ENCODE measurements at regions not wholly inside any gene's neighbourhood (a gene's known extent, or its start where the extent isn't known, plus 50 kb on each side); places are given as distances from the start of the nearest gene placed in this dataset.

- H3K4me1 ChIP-seq (ENCODE audit: insufficient read depth, low read length): peaks cover 16% of the 10 kb centered on the region; the same call in 1 of the 2 replicates
- CTCF ChIA-PET: no interaction called here
- H3K4me2 ChIP-seq (ENCODE audit: low read length): no peak overlapping the region
- TF ChIP-seq EZH2phosphoT487 (IDR thresholded peaks at IDR 0.05; ENCODE audit: borderline replicate concordance, low read length): no peak
- H3K79me2 ChIP-seq (ENCODE audit: low read length): no peaks in the 10 kb centered on the region
- H3K27me3 ChIP-seq (ENCODE audit: low read length): no peaks in the 10 kb centered on the region
- intact Hi-C loops (cut with micrococcal nuclease): no loop called here
- POLR2A ChIA-PET (ENCODE audit: unreplicated experiment): no interaction called here
- H3K4me3 ChIP-seq (ENCODE audit: low read length): no peak overlapping the region
- DNase-seq (no peak), ATAC-seq (no peak)
- H2AFZ ChIP-seq (ENCODE audit: low read length): no peak overlapping the region
- no peaks in the 10 kb centered on the region for H3K9me3 ChIP-seq (ENCODE audit: low read length)
- H3K36me3 ChIP-seq (ENCODE audit: low read depth, low read length): no peaks in the 10 kb centered on the region
- H4K20me1 ChIP-seq (ENCODE audit: low read length): no peaks in the 10 kb centered on the region
- H3F3A ChIP-seq (ENCODE audit: low read length, unreplicated experiment): no peaks in the 10 kb centered on the region
- BruUV-seq (replicated peaks): no TSS peak
- no peaks in the 10 kb centered on the region for H3K9me2 ChIP-seq (replicated peaks; ENCODE audit: low read length)
- H3K9ac ChIP-seq (ENCODE audit: low read length): no peak overlapping the region
- peak overlapping the region; percentile 47 for H3K27ac ChIP-seq (ENCODE audit: low read length)
Measured at GRCh38 chr10:3631291-3631690, 153.7 kb downstream of the KLF6 start.

GRCh38 chr10:3625959-3626751, 158.9 kb downstream of the KLF6 start:
- intact Hi-C loops (cut with micrococcal nuclease): no loop called here
- no peaks in the 10 kb centered on the region for H3K79me2 ChIP-seq (ENCODE audit: low read length)
- peak; percentile 53 for ATAC-seq
- H3K9ac ChIP-seq (ENCODE audit: low read length): no peak overlapping the region
- no peaks in the 10 kb centered on the region for H3F3A ChIP-seq (ENCODE audit: low read length, unreplicated experiment)
- H4K20me1 ChIP-seq (ENCODE audit: low read length): no peaks in the 10 kb centered on the region
- peak; percentile 61 for DNase-seq
- ChIA-PET POLR2A (ENCODE audit: unreplicated experiment) (no interaction called here), CTCF (no interaction called here)
- no TSS peak for BruUV-seq (replicated peaks)
- no peaks in the 10 kb centered on the region for H3K9me2 ChIP-seq (replicated peaks; ENCODE audit: low read length)
- H2AFZ ChIP-seq (ENCODE audit: low read length): no peak overlapping the region
- TF ChIP-seq EZH2phosphoT487 (IDR thresholded peaks at IDR 0.05; ENCODE audit: borderline replicate concordance, low read length): no peak
- TF ChIP-seq CTCF (conservative IDR thresholded peaks at IDR 0.05; ENCODE audit: low read depth, low read length): no peak
- TF ChIP-seq EZH2 (IDR thresholded peaks at IDR 0.05; ENCODE audit: low read length, unreplicated experiment): no peak
- no peaks in the 10 kb centered on the region for H3K36me3 ChIP-seq (ENCODE audit: low read depth, low read length)
- no peaks in the 10 kb centered on the region for H3K9me3 ChIP-seq (ENCODE audit: low read length)
- no peak overlapping the region for H3K4me2 ChIP-seq (ENCODE audit: low read length)
- no peak overlapping the region for H3K4me3 ChIP-seq (ENCODE audit: low read length)
- 0 out of 2 replicates have a peak, but pooled peaks cover 7% of the 10 kb centered on the region for H3K4me1 ChIP-seq (ENCODE audit: insufficient read depth, low read length)
- H3K27ac ChIP-seq (ENCODE audit: low read length): no peak overlapping the region
- no peaks in the 10 kb centered on the region for H3K27me3 ChIP-seq (ENCODE audit: low read length)

GRCh38 chr10:3624367-3624766, 160.6 kb downstream of the KLF6 start:
- TF ChIP-seq EZH2phosphoT487 (IDR thresholded peaks at IDR 0.05; ENCODE audit: borderline replicate concordance, low read length): no peak
- no peak for TF ChIP-seq CTCF (conservative IDR thresholded peaks at IDR 0.05; ENCODE audit: low read depth, low read length)
- TF ChIP-seq EZH2 (IDR thresholded peaks at IDR 0.05; ENCODE audit: low read length, unreplicated experiment): no peak
- no peak overlapping the region for H2AFZ ChIP-seq (ENCODE audit: low read length)
- no TSS peak for BruUV-seq (replicated peaks)

More at GRCh38 chr10:3624367-3624766, 160.6 kb downstream of the KLF6 start:
- H3K4me3 ChIP-seq (ENCODE audit: low read length): no peak overlapping the region
- H3F3A ChIP-seq (ENCODE audit: low read length, unreplicated experiment): no peaks in the 10 kb centered on the region
- no peaks in the 10 kb centered on the region for H4K20me1 ChIP-seq (ENCODE audit: low read length)
- H3K9me2 ChIP-seq (replicated peaks; ENCODE audit: low read length): no peaks in the 10 kb centered on the region
- H3K27me3 ChIP-seq (ENCODE audit: low read length): no peaks in the 10 kb centered on the region
- H3K27ac ChIP-seq (ENCODE audit: low read length): no peak overlapping the region
- 0 out of 2 replicates have a peak, but pooled peaks cover 7% of the 10 kb centered on the region for H3K4me1 ChIP-seq (ENCODE audit: insufficient read depth, low read length)
- intact Hi-C loops (cut with micrococcal nuclease): no loop called here
- ChIA-PET CTCF (no interaction called here), POLR2A (ENCODE audit: unreplicated experiment) (no interaction called here)
- DNase-seq (peak; percentile 6), ATAC-seq (no peak)
- no peak overlapping the region for H3K4me2 ChIP-seq (ENCODE audit: low read length)
- H3K9ac ChIP-seq (ENCODE audit: low read length): no peak overlapping the region
- H3K9me3 ChIP-seq (ENCODE audit: low read length): no peaks in the 10 kb centered on the region
- H3K36me3 ChIP-seq (ENCODE audit: low read depth, low read length): no peaks in the 10 kb centered on the region
- no peaks in the 10 kb centered on the region for H3K79me2 ChIP-seq (ENCODE audit: low read length)

Measured in PC-3 (cell line).